ENCODE measurements at regions not wholly inside any gene's neighbourhood (a gene's known extent, or its start where the extent isn't known, plus 50 kb on each side); places are given as distances from the start of the nearest gene placed in this dataset.

DNA sequence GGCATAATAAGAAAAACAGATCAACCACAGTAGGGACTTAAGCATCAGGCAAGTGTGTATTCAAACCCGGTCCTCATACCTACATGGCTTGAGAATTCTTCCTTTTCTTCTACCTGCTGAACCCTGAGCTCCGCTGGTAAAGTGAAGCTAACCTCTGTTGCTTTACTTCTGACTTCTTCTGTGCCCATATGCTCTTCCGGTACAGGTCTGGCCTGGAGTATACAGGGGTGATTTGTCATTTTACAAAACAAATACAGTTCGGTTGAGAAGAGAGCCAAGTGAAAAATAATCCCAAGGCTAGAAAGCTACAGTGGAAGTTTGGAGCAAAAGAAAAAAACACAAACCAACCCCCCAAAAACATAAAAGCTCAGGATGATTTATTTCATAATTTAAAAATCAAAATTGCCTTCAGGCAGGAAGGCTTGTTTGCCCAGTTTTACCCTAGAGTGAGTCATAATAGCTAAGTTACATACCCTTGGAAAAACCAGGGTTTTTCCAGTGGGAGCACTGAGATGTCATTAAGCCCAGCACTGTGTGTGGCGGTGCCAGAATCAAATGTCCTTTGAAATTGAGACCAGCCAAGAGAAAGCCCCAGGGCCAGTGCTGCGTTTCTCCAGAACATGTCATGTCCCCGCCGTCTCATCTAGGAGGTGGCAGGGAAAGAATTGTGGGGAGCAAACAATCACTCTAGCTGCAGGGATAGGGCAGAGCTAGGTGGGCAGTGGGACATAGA lies 305.5 kb upstream of the ISX start:
- Histone ChIP-seq H3K4me3 (no peak overlapping the region), H3K9me3 (no peaks in the 10 kb centered on the region), H3K27me3 (no peaks in the 10 kb centered on the region), H3K27ac (no peak overlapping the region), H3K36me3 (no peaks in the 10 kb centered on the region), H3K4me1 (no peaks in the 10 kb centered on the region)
- in situ Hi-C loops (cut with MboI; ENCODE audit: low pct_ligation_motif_present in 1 of 4, low pct_unique_long_range_greater_than_20kb in 1 of 4, low sequenced_read_pairs in 3 of 4) = no loop called here
- WGBS, 2 donors (ENCODE audit: low coverage in 1 of 2) = 64 to 73% methylated on average over 6 to 8 of the region's 8 CpGs
- intact Hi-C loops (cut with DNase I; ENCODE audit: low total_unique reads) = no loop called here
- TF ChIP-seq EP300 (IDR thresholded peaks at IDR 0.05; ENCODE audit: low read depth) (no peak), POLR2A (IDR thresholded peaks at IDR 0.05) (no peak), POLR2AphosphoS5 (IDR thresholded peaks at IDR 0.05) (no peak)
- TF ChIP-seq, protein P1, sequence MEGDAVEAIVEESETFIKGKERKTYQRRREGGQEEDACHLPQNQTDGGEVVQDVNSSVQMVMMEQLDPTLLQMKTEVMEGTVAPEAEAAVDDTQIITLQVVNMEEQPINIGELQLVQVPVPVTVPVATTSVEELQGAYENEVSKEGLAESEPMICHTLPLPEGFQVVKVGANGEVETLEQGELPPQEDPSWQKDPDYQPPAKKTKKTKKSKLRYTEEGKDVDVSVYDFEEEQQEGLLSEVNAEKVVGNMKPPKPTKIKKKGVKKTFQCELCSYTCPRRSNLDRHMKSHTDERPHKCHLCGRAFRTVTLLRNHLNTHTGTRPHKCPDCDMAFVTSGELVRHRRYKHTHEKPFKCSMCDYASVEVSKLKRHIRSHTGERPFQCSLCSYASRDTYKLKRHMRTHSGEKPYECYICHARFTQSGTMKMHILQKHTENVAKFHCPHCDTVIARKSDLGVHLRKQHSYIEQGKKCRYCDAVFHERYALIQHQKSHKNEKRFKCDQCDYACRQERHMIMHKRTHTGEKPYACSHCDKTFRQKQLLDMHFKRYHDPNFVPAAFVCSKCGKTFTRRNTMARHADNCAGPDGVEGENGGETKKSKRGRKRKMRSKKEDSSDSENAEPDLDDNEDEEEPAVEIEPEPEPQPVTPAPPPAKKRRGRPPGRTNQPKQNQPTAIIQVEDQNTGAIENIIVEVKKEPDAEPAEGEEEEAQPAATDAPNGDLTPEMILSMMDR (IDR thresholded peaks at IDR 0.05) = no peak
- no peak for DNase-seq

DNA sequence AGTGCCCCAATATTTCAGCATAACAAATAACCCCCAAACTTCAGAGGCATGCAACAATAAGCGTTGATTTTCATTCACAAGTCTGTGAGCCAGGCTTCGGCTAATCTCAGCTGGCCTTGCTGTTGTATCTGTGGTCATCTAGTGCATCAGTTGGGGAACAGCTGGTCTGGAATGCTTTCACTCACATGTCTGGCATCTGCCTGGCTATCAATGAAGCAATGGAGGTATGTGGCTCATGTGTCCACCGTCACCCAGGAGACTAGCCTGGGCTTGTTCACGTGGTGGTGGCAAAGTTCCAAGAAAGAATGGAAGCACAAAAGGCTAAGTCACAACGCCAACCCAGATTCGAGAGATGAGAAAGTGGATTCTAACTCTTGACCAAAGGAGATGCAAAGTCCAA lies 304.8 kb upstream of the ISX start:
- 64% methylated on average over 5 to 6 of the region's 6 CpGs for WGBS, 2 donors (ENCODE audit: low coverage in 1 of 2)
- in situ Hi-C loops (cut with MboI; ENCODE audit: low pct_ligation_motif_present in 1 of 4, low pct_unique_long_range_greater_than_20kb in 1 of 4, low sequenced_read_pairs in 3 of 4) = no loop called here
- no peak overlapping the region for H3K4me3 ChIP-seq
- no peak for TF ChIP-seq POLR2AphosphoS5 (IDR thresholded peaks at IDR 0.05)
- TF ChIP-seq, protein P1 (IDR thresholded peaks at IDR 0.05) = no peak
- no peak for TF ChIP-seq EP300 (IDR thresholded peaks at IDR 0.05; ENCODE audit: low read depth)
- no peak for TF ChIP-seq POLR2A (IDR thresholded peaks at IDR 0.05)
- H3K27ac ChIP-seq = no peak overlapping the region
- no peaks in the 10 kb centered on the region for H3K27me3 ChIP-seq
- no peaks in the 10 kb centered on the region for H3K9me3 ChIP-seq
- DNase-seq = no peak
- H3K36me3 ChIP-seq = no peaks in the 10 kb centered on the region
- intact Hi-C loops (cut with DNase I; ENCODE audit: low total_unique reads) = no loop called here
- no peaks in the 10 kb centered on the region for H3K4me1 ChIP-seq

DNA sequence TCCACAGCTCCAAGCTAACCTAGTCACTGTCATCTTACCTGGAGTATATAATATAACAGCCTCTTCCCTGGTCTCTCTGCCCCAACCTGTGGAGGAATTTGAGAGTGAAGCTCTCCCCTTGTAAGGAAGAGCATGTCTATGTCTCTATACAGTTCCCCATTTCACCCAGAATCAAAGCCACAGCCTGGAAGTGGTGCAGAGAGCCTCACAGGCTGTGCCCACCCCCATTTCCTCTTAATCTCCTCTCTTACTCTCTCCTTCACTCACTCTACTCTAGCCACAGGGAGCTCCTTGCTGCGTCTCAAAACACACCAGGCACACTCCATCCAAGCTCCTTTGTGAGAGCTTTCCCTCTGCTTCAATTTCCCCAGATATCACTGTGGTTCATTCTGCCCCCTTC lies 302.5 kb upstream of the ISX start:
- intact Hi-C loops (cut with DNase I; ENCODE audit: low total_unique reads) (no loop called here), in situ Hi-C loops (cut with MboI; ENCODE audit: low pct_ligation_motif_present in 1 of 4, low pct_unique_long_range_greater_than_20kb in 1 of 4, low sequenced_read_pairs in 3 of 4) (no loop called here)
- TF ChIP-seq POLR2A (IDR thresholded peaks at IDR 0.05) (no peak), EP300 (IDR thresholded peaks at IDR 0.05; ENCODE audit: low read depth) (no peak), POLR2AphosphoS5 (IDR thresholded peaks at IDR 0.05) (no peak)
- TF ChIP-seq, protein P1 (IDR thresholded peaks at IDR 0.05) = no peak
- no peak for DNase-seq
- WGBS, 2 donors (ENCODE audit: low coverage in 1 of 2) = 38% methylated on average over 1 of the region's 1 CpG; no CpG with 5 or more reads in 1 of the 2 donors
- H3K27ac ChIP-seq = no peak overlapping the region
- H3K27me3 ChIP-seq = no peaks in the 10 kb centered on the region
- H3K4me3 ChIP-seq = no peak overlapping the region
- H3K36me3 ChIP-seq = no peaks in the 10 kb centered on the region
- H3K9me3 ChIP-seq = no peaks in the 10 kb centered on the region
- no peaks in the 10 kb centered on the region for H3K4me1 ChIP-seq

DNA sequence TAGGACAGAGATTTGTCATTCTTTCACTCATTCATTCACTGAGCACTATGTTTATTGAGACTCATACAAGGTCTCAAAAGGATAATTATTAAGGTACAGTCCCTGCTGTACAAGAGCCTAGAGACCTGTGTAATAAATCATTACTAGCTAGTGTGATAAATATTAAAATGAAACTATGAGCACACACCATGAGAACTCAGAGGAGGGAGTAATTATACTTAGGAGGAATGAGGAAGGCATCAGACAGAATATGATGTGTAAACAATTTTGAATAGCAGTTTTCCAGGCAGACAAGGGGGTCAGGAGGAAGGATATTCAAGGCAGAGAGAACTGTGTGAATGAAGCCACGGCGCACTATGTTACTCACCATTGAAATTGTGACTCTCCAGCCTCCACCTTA lies 300.8 kb upstream of the ISX start:
- H3K9me3 ChIP-seq = no peaks in the 10 kb centered on the region
- in situ Hi-C loops (cut with MboI; ENCODE audit: low pct_ligation_motif_present in 1 of 4, low pct_unique_long_range_greater_than_20kb in 1 of 4, low sequenced_read_pairs in 3 of 4) (no loop called here), intact Hi-C loops (cut with DNase I; ENCODE audit: low total_unique reads) (no loop called here)
- H3K4me1 ChIP-seq = no peaks in the 10 kb centered on the region
- no peak for DNase-seq
- no peak overlapping the region for H3K27ac ChIP-seq
- no peaks in the 10 kb centered on the region for H3K36me3 ChIP-seq
- WGBS, 2 donors (ENCODE audit: low coverage in 1 of 2) = 67 to 85% methylated on average over 2 of the region's 2 CpGs
- TF ChIP-seq EP300 (IDR thresholded peaks at IDR 0.05; ENCODE audit: low read depth) (no peak), POLR2AphosphoS5 (IDR thresholded peaks at IDR 0.05) (no peak), POLR2A (IDR thresholded peaks at IDR 0.05) (no peak)
- TF ChIP-seq, protein P1 (IDR thresholded peaks at IDR 0.05) = no peak
- H3K27me3 ChIP-seq = no peaks in the 10 kb centered on the region
- H3K4me3 ChIP-seq = no peak overlapping the region
